ENCODE measurements at regions not wholly inside any gene's neighbourhood (a gene's known extent, or its start where the extent isn't known, plus 50 kb on each side); places are given as distances from the start of the nearest gene placed in this dataset.
"Not testable (repeated sequence)": the region's sequence is repeated elsewhere in the genome, so short reads cannot be mapped to it uniquely, and the experiment has no call there.

DNA sequence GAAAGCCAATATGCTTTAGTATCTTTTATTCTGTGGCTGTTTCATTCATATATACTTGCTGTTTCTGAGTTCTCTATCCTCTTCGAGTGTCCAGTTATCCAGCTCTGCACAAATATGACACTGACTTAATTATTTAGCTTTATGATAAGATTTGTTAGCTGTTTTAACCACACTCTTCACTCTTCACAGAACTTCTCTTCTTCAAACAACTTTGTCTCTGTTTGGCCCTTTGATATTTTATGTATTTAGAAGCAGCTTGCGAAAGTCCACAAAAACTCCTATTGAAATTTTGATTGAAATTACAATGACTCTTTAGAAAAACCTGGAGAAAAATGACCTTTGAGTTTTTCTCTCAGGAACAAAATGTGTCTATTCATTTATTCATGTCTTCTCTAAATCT lies 407.0 kb downstream of the CPS1 start:
- DNase-seq = no peak

DNA sequence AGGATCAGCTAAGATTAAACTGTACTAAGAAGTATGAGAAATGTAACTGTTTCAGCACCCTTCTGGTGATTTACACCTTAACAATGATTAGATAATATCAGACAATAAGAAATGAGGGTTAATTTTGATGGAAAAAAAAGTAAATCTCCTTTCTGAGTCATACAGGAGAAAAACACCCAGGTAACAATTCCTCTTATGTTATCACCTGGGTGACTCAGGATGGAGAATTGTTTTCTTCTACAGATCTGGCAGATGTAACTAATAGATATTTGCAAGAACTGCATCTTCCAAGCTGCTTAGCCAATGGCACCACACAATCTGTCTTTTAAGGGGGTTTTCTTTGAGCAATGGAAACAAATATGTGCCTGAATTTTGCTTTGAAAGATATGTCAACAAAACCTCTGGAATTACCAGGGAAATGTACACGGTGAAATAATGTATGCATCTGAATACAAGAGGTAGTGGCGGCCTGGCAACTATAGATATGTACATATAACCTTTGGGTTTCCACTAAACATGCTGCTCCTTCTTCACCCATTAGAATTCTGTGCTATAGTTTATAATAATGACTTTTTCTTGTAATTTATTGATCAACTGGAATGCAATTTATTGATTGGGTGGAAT lies 407.9 kb downstream of the CPS1 start:
- DNase-seq = no peak

DNA sequence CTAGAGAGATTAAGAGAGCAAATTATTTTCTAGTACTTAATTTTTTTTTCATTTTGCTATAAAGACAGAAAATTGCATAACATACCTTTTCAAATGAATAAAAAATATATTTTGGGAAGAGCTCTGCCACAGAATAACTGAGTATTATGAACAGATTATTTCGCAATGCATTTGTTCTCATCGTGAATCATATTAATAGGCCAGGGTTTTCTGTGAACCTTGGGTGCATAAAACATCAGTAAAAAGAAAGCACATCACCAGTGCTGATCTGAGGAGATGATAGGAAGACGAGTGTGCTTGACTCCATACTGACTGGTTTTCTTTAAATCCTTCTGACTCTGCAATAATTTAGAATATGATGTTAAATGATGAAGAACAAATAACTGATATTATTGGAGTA lies 409.1 kb downstream of the CPS1 start:
- DNase-seq = no peak

DNA sequence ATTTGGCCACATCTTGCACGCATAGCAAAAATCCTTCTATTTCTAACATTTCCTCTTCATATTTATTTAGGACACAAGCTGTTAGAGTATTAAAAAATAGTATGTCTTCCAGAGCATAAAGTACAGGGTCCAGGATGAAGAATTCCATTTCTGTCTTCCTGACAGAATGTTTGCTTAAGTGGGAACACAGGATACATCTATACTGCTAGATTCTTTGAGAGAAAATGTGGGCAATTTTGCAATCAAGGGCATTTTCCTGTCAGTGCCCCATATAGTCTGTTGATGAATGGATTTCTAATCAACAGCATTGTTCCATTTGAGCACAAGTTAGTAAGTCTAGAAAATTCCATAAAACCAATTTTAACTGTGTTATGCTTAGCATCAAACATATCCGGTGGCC lies 409.9 kb downstream of the CPS1 start:
- DNase-seq = no peak

DNA sequence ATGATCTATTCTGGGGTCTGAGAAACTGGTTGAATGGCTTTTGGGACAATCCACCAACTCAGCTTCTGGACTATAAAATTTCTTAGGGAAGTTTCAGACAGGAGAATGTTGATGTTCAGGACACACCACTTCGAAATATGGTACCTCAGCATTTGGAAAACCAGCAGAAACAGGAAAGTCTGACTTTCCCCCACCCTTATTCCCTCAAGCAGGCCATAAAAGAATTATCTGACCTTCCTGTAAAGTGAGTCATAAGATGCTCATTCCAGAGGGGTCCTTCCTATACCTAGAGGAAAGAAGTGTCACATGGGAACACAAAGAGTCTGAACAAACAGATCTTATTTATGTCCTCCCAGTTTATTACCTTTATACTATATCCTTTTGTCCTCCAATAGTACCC lies 415.0 kb downstream of the CPS1 start:
- DNase-seq = no peak

DNA sequence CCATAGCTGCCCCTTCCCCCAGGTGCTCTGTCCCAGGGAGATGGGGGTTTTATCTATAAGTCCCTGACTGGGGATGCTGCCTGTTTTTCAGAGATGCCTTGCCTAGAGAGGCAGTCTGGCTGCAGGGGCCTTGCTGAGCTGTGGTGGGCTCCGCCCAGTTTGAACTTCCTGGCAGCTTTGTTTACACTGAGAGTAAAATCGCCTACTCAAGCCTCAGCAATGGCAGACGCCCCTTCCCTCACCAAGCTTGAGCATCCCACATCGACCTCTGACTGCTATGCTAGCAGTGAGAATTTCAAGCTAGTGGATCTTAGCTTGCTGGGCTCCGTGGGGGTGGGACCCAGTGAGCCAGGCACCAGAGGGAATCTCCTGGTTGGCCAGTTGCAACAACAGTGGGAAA lies 430.4 kb downstream of the CPS1 start:
- not testable (repeated sequence) for DNase-seq

DNA sequence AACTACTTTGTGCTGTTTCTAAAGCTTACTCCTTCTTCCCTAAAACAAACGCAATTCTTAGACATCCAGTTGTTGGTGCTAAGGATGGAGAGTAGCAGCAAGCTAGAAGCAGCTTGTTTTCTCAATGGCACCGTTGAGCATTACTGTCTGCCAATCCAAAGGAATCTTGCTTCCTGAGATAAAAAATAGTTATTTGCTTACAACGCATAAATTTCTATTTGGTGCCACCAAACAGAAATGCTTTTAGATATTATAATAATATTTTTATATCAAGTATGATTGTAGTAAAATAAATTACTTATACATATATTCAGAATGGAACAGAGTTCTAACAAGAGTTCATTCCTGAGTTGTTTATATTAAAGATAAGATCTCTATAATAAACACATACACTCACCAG lies 434.7 kb downstream of the CPS1 start:
- DNase-seq = no peak

DNA sequence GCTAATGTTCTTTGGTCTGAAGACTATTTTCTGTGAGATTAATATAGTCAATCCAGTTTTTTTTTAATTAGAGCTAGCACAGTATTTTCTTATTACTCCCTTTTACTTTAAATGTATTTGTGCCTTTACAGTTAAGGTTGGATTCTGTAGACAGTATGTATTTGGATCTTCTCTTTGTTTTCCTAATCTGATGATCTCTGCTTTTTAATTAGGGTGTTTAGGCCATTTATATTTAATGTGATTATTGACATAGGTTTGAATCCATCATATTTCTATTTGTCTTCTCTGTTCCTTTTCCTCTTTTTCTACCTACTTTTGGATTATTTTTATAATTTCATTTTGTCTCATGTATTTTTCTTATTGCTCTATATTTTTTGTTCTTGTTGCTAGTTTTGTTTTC lies 437.7 kb downstream of the CPS1 start:
- DNase-seq = no peak

DNA sequence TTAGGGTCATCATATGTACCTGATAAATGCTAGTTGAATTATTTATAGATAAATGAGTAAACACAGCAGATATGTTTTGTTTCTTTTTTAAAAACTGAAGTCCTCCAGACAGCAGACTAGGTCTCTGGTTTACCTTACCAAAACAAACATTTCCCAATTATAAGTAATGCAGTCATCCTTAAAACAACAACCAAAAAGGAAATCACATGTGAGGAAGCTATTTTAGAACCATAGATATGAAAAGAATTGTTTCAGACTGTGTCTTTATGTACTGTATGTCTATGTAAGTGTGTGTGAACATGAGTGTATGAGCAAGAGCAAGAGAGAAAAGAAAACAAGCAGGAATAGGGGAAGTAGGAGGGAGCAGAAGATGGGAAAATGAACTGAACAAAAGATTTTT lies 441.0 kb downstream of the CPS1 start:
- no peak for DNase-seq

DNA sequence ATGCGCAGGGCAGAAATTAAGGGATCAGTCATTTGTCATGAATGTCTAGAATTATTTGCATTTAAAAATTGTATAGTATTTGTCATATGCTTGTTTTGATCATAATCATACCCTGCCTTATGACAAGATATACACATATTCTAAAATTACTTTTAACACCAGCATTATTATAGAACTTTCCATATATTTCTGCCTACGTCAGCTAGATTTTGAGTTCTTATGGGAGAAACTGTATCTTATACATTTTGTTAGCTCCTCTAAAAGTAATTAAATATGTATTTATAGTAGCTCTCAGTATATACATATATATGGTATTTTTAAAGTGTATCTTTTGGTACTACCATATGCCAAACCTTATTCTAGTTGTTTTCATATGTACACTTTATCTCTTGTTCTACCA lies 441.9 kb downstream of the CPS1 start:
- no peak for DNase-seq

DNA sequence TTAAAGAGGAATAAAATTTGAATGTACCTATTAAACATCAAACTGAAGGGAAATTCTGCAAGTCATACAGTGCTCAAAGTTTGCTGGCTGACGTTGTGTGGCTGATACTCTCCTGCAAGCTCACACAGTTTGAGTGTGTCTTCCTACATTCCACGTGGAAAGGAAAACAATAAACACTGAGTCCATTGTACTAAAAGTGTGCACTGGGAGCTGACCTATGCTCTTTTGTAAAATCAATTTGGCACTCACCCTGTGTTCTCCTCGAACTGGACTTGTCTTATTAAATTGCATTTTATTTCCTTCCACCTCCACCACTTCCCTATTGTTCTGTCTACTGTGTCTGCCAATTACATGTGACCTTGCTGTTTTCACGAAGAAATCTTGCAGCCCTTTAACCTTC lies 458.0 kb downstream of the CPS1 start:
- no peak for DNase-seq

DNA sequence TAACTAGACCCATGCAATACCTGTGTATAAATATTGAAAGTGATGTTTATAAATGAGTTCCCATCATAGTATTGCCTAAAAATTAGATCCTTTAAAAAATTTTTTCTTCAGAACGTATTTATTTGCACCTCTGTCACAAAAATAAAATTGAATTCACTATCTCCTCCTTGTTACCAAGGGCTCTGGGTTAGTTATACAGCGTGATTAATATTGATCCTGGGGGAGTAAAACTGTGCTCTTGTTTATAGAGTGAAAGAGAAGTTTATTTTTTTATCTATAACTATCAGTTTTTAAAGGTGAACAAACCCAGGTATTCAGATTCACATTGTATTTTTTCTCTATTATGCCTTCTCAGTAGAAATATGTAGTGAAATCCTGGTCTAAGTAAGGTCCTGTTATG lies 458.5 kb downstream of the CPS1 start:
- no peak for DNase-seq

DNA sequence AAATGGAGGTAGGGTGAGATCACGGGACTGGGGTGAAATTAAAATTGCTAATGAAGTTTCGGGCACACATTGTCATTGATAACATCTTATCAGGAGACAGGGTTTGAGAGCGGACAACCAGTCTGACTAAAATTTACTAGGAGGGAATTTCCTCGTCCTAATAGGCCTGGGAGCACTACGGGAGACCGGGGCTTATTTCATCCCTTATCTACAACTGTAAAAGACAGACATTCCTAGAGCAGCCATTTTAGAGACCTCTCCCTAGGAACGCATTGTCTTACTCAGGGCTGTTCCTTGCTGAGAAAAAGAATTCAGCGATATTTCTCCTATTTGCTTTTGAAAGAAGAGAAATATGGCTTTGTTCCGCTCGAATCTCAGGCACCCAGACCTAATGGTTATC lies 468.7 kb downstream of the CPS1 start:
- DNase-seq = not testable (repeated sequence)

DNA sequence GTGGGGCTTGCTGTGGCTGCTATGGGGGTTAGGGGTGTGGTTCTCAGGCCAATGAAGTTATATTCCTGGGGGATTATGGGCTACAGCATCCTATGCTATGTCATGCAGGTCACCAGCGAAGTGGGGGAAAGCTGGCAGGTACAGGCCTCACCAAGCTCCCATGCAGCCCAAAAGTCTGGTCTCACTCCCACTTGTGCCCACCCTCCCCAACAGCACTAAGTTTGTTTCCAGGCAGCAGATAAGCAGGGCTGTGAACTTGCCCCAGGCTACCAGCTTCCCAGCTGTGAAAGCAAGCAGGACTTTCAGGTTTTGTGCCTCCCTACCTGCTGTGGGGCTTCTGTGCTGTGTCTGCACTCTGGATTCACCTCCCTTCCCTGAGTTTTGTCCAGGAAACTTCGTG lies 469.7 kb downstream of the CPS1 start:
- no peak for DNase-seq

DNA sequence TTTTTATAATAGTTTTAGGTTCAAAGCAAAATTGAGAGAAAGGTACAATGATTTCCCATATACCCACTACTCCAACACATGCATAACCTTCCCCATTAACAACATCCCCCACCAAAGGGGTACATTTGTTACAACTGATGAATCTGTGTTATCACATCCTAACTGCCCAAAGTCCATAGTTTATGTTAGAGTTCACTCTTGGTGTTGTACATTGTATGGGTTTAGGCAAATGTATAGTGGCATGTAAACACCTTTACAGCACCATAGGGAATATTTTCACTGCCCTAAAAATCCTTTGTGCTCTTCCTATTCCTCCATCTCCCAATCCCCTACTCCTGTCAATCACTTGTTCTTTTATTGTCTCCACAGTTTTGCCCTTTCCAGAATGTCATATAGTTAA lies 471.6 kb downstream of the CPS1 start:
- no peak for DNase-seq

DNA sequence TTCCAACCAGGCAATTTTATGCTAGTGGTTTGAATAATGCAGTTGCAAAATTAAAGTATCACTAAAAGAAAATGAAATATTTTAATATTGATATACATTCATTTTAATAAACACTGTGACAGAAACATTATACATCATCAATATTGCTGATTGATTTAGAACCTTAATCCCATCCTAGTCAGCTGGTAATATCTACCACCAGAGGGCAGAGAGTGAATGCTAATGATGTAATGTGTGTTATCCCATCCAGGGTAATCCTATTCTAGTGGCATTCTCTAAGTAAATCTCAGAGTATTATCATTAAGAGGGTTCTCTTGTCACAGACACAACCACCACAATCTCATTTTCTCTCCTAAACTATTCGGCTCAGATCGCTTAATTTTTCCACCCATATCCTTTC lies 477.4 kb downstream of the CPS1 start:
- DNase-seq = no peak

DNA sequence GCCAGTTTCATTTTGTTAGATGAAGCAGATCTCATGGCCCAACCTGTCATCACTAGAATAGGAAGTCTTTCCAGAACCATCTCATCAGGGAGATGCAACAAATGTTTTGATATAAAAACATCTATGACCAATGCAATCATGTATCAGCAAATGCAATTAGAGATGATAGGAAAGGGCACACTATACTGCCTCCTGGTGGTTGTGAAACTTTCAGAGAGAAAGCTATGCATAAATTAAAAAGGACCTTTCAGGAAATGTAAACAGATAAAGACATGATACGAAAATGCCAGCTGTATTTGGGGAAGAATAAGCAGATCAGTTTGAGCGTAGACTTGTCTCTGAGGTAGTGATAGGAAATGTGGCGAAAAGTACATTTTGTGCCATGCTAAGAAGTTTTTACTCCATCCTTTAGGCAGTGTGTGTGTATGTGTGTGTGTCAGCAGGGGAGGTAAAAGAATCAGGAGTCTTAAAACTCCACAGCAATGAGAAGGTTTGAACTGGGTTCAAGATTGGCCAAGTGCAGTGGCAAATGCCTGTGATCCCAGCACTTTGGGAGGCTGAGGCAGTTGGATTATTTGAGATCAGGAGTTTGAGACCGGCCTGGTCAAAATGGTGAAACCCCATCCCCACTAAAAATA lies 479.3 kb downstream of the CPS1 start:
- no peak for DNase-seq

DNA sequence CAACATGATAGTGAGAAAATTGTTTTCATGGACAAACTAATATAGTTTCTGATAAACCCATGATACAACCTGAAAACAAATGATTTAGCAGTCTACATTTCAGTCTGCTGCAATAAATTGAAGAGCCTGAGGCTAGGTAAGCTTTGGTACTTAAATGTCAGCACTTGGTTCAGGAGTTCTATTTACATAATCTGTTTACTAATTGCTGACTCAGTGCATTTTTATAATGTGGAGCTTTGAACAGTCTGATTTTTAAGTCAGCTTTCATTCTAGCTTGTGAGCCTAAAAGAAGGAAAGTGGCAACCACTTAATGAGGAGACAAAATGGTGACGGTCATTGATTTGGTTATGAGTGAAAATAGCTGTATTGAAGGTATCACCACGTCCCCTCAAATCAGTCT lies 488.6 kb downstream of the CPS1 start:
- no peak for DNase-seq

DNA sequence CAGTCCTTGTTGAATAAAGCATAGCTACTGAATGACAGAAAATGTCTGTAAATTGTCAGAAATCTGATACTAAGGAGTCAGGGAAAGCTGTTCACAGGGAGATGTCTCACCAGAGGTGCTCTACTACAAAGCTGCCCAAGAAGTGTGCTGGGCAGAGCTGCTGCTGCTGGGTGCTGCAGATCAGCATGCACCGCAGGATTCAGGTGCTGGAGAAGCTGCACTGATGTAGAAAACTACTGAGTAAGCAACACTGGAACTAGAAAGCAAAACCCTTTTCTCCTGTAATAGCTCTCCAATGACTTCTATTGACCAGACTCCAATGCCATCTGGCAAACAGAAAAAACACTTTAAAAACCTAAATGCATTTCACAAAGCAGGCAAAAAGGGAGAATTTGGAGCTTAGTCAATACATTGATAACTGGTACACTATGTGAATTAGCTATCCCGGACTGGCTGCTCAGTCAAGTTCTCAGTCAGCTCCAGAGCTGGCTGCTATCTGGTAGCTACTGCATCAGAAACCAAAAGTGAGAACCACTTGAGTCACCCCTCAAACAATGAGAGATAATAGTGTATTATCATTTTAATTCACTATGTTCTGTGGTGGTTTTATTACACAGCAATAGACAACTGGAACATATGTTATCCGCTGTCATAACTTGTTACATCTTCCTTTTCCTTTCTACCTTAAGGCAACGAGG lies 493.1 kb downstream of the CPS1 start:
- no peak for DNase-seq

DNA sequence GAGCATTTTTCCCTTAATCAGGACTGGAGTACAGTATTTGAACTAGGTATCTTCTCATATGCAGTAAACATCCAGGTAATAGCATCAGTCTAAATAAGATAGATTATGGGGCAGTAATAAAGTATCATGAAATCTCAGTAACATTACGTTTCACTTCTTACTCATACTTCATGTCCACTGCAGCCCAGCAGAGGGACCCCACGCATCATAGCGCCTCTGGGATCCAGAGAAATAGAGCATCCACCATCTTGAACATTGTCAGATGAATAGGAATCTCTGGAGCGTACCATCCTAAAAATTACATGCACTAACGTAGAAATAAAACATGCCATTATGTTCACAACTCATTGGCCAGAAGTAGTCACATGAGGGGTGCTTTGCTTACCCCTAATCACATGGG lies 499.0 kb downstream of the CPS1 start:
- DNase-seq = no peak

DNA sequence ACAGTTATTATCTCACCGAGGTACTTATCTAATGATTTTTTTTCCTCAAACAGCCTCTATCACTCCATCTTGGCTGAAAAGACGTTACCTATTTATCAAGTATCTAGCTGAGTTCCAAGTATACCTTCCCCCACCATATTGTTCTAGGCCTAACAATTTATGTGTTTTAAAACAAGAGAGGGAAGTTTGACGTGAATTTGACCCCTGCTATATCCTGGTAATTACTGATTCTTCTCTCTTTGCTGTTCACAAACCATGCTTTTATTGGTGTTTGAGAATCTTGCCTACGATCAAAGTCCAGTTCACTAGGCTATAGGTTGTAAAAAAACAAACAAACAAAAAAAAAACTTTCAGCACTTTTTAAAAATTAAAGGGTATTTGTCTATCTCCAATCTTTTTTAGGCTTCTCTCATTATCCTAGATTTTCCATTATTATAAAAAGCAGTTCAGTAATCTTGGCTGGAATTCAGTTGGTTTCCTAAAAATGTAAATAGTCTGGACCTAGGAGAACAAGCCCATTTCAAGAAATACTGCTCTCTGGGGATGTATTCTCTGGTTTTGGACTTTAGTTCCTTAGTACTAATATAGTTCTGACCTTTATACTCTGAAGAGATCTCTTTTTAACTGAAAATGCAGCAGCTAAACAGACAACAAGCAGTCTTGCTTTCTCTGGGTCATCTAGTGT lies 505.4 kb downstream of the CPS1 start:
- no peak for DNase-seq

DNA sequence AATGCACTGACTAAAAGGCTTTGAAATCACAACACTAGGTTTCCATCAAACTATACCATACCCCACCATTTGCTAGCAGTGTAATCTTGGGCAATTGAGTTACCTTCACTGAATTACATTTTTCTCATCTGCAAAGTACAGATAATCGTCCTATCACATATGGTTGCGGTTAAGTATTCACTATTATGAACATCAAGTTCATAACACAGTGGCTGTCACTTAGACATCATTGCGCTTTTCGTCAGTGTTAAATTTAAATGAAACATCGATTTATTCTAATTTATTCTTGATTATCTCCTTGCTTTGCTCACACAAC lies 505.9 kb downstream of the CPS1 start:
- DNase-seq = no peak

DNA sequence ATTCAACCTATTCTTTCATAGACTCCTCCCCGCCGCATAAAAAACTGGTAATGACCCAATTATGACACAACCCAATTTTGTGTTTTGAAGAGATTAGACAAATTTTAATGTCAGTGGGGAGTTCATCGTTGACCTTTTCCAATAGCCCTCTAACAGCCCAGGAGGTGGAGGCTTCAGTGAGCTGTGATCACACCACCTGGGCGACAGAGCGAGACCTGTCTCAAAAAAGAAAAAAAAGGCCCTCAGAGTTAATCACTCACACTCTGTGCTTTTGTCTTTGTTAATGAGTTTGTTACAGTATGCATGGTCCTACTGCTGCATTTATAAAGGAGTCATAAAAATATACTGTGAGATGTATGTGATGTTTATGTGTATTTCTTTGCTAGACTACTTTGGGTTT lies 510.6 kb downstream of the CPS1 start:
- DNase-seq = no peak

DNA sequence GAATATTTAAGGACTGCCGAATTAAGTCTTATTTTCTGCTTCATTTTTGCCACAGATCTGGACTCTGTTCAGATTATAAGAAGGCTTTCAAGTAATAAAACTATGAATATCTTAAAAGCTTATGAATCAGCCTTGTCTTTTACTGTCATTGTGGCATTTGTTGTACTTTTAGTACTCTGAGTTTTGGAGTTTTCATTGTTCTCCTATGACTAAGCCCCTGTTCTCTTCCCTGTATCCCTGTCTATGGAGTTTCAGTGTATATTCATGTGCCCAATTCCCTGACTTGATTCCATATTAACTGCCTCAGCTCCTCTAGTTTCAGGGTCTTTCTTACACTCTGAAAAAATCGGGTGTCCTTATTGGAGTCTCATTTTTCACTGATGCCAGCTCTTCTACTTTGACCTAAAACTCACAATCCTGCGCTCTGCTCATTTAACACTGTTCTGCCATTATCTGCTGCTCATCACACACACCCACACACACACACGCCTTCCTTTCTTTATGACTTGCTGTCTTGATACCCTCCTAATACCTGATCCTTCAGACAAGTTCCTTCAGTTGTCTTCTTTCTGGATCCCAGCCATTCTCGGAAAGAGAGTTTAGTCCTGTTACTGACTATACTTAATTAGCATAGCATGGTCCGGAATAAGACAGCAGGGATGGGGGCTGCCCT lies 511.8 kb downstream of the CPS1 start:
- no peak for DNase-seq
